Epithelial cell of esophagus (primary cell): ENCODE measurements at regions not wholly inside any gene's neighbourhood (a gene's known extent, or its start where the extent isn't known, plus 50 kb on each side); places are given as distances from the start of the nearest gene placed in this dataset.

Experiments used
- DNase-seq: peaks from one replicate; pipeline ENCODE4 v3.0.0; 2010; ENCODE audit warnings: low read depth
- H3K4me3 ChIP-seq: 2 replicates; pipeline ENCODE4 v1.5.1; 2011; ENCODE audit warnings: mild to moderate bottlenecking, low read length, control low read depth
- TF ChIP-seq, protein P1 (sequence below): IDR thresholded peaks from 2 replicates; pipeline ENCODE4 v1.5.1; 2011; ENCODE audit warnings: low read depth, mild to moderate bottlenecking, low read length, control low read depth, inconsistent platforms; ENCODE audit not compliant: insufficient read depth; ENCODE audit errors: missing control alignments

GRCh38 chr6:26211963-26212362 is 124.7 kb downstream of the HFE start:
- TF ChIP-seq, protein P1, sequence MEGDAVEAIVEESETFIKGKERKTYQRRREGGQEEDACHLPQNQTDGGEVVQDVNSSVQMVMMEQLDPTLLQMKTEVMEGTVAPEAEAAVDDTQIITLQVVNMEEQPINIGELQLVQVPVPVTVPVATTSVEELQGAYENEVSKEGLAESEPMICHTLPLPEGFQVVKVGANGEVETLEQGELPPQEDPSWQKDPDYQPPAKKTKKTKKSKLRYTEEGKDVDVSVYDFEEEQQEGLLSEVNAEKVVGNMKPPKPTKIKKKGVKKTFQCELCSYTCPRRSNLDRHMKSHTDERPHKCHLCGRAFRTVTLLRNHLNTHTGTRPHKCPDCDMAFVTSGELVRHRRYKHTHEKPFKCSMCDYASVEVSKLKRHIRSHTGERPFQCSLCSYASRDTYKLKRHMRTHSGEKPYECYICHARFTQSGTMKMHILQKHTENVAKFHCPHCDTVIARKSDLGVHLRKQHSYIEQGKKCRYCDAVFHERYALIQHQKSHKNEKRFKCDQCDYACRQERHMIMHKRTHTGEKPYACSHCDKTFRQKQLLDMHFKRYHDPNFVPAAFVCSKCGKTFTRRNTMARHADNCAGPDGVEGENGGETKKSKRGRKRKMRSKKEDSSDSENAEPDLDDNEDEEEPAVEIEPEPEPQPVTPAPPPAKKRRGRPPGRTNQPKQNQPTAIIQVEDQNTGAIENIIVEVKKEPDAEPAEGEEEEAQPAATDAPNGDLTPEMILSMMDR = no peak
- no peak overlapping the region for H3K4me3 ChIP-seq
- no peak for DNase-seq

GRCh38 chr6:26213334-26214075 is 126.3 kb downstream of the HFE start:
- TF ChIP-seq, protein P1 = no peak
- no peak for DNase-seq
- no peak overlapping the region for H3K4me3 ChIP-seq

GRCh38 chr6:26214803-26215584 is 127.8 kb downstream of the HFE start:
- DNase-seq = no peak
- TF ChIP-seq, protein P1 = no peak
- H3K4me3 ChIP-seq = peak overlapping the region; percentile 68

DNA sequence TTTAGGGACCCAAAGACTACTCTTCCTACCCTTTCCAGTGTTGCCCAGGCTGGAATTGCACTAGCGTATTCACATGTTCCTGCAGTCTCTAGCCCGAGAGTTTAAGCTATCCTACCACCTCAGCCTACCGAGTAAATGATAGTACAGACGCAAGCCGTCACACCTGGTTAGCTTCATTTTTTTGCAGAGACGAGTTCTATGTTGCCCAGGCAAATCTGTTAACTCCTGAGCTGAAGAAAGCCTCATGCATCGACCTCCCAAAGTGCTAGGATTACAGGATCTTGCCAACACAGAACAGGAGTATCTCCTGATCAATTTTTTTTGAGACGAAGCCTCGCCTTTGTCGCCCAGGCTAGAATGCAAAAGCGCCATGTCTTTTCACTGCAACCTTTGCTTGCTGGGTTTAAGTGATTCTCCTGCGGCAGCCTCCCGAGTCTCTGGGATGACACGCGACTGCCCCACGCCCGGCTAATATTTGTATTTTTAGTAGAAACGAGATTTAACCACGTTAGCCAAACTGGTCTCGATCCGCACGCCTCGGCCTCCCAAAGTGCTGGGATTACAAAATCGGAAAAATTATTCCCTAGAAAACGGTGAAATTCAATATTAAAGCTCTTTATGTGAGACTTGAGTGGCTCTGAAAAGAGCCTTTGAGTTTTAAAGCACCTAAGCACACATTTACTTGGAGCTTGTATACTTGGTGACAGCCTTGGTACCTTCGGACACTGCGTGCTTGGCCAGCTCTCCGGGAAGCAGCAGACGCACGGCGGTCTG is 128.5 kb downstream of the HFE start:
- peak overlapping the region; percentile 68 for H3K4me3 ChIP-seq
- TF ChIP-seq, protein P1 = no peak
- DNase-seq = peak; percentile 57

- DNase-seq = peak; percentile 98
- H3K4me3 ChIP-seq = peak overlapping the region; percentile 79
- TF ChIP-seq, protein P1 = no peak
Measured at GRCh38 chr6:26216359-26216885, 129.2 kb downstream of the HFE start.

- TF ChIP-seq, protein P1 = peak; percentile 54
- peak overlapping the region; percentile 79 for H3K4me3 ChIP-seq
- peak; percentile 86 for DNase-seq
Measured at GRCh38 chr6:26216886-26217713, 129.9 kb downstream of the HFE start.
